Mesendoderm (in vitro differentiated cells): ENCODE measurements at regions not wholly inside any gene's neighbourhood (a gene's known extent, or its start where the extent isn't known, plus 50 kb on each side); places are given as distances from the start of the nearest gene placed in this dataset.

Source experiments
- DNase-seq: peaks from one replicate; pipeline ENCODE4 v3.0.0; 2013
- H2AK5ac ChIP-seq: 2 replicates; pipeline ENCODE4 v1.6.1; 2013; ENCODE audit warnings: low read length, inconsistent platforms
- H2BK120ac ChIP-seq: 2 replicates; pipeline ENCODE4 v1.6.1; 2013; ENCODE audit warnings: low read depth, mild to moderate bottlenecking, low read length, moderate library complexity, mixed read lengths
- H2BK15ac ChIP-seq: replicated peaks from 2 replicates; pipeline ENCODE4 v1.6.1; 2013; ENCODE audit warnings: low read depth, mild to moderate bottlenecking, moderate library complexity
- H2BK5ac ChIP-seq: 2 replicates; pipeline ENCODE4 v1.6.1; 2013; ENCODE audit warnings: low read length, inconsistent platforms
- H3K18ac ChIP-seq: 2 replicates; pipeline ENCODE4 v1.6.1; 2013; ENCODE audit warnings: mild to moderate bottlenecking, low read length, mixed read lengths
- H3K23ac ChIP-seq: one replicate; pipeline ENCODE4 v1.6.1; 2013; ENCODE audit warnings: low read length
- H3K27ac ChIP-seq: 2 replicates; pipeline ENCODE4 v1.5.1; 2013; ENCODE audit warnings: low read depth, mild to moderate bottlenecking, inconsistent platforms, low read length, moderate library complexity
- H3K27me3 ChIP-seq: 2 replicates; pipeline ENCODE4 v1.6.1; 2013; ENCODE audit warnings: low read length, control low read depth, mild to moderate bottlenecking, inconsistent platforms; ENCODE audit not compliant: insufficient read depth, poor library complexity
- H3K36me3 ChIP-seq: 2 replicates; pipeline ENCODE4 v1.6.1; 2013; ENCODE audit warnings: low read length, inconsistent platforms; ENCODE audit not compliant: control insufficient read depth, insufficient read depth
- H3K4ac ChIP-seq: one replicate; pipeline ENCODE4 v1.6.1; 2013; ENCODE audit warnings: low read depth, mild to moderate bottlenecking, low read length, moderate library complexity
- H3K4me1 ChIP-seq: 2 replicates; pipeline ENCODE4 v1.6.1; 2013; ENCODE audit warnings: low read depth, low read length, inconsistent platforms; ENCODE audit not compliant: control insufficient read depth
- H3K4me2 ChIP-seq: 2 replicates; pipeline ENCODE4 v1.6.1; 2013; ENCODE audit warnings: low read length
- H3K4me3 ChIP-seq: 2 replicates; pipeline ENCODE4 v1.5.1; 2013; ENCODE audit warnings: mild to moderate bottlenecking, low read length
- H3K56ac ChIP-seq: one replicate; pipeline ENCODE4 v1.6.1; 2013; ENCODE audit warnings: low read length
- H3K79me1 ChIP-seq: 2 replicates; pipeline ENCODE4 v1.6.1; 2013; ENCODE audit warnings: low read length, inconsistent platforms
- H3K79me2 ChIP-seq: 2 replicates; pipeline ENCODE4 v1.6.1; 2013; ENCODE audit warnings: mild to moderate bottlenecking, low read length; ENCODE audit not compliant: control insufficient read depth, insufficient read depth
- H3K9ac ChIP-seq: 2 replicates; pipeline ENCODE4 v1.6.1; 2013; ENCODE audit warnings: low read length, inconsistent platforms
- H4K5ac ChIP-seq: one replicate; pipeline ENCODE4 v1.6.1; 2013; ENCODE audit warnings: low read length
- H4K8ac ChIP-seq: one replicate; pipeline ENCODE4 v1.6.1; 2013; ENCODE audit warnings: low read depth, mild to moderate bottlenecking, control low read depth, low read length, moderate library complexity
- WGBS: extraction: QIAGEN DNeasy Blood & Tissue Kit; methylation state at CpG from one replicate; pipeline ENCODE4 v1.1.7; 2013; ENCODE audit warnings: low lambda C conversion rate, missing lambda C conversion rate; ENCODE audit not compliant: insufficient coverage; ENCODE audit errors: extremely low coverage; 5-methylcytosine and 5-hydroxymethylcytosine counted together

DNA sequence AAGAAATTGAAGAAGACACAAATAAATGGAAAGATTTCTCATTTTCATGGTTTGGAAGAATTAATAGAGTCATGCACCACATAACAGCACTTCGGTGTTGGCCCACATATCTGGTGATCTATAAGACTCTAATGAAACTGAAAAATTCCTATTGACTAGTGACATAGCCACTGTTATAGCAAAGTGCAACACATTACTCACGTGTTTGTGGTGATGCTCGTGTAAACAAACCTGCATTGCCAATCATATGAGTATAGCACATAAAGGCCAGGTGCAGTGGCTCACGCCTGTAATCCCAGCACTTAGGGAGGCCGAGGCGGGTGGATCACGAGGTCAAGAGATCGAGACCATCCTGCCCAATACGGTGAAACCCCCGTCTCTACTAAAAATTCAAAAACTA, 84.4 kb upstream of the STMND1 start:
- Histone ChIP-seq H4K8ac (no peak overlapping the region), H2BK15ac (no peak overlapping the region), H3K36me3 (no peaks in the 10 kb centered on the region), H3K79me2 (no peaks in the 10 kb centered on the region), H3K4me1 (no peaks in the 10 kb centered on the region), H4K5ac (no peak overlapping the region), H3K4me2 (no peak overlapping the region), H3K79me1 (no peaks in the 10 kb centered on the region), H3K56ac (no peak overlapping the region), H3K4me3 (no peak overlapping the region), H3K9ac (no peak overlapping the region), H2AK5ac (no peak overlapping the region), H2BK120ac (no peak overlapping the region), H3K23ac (no peak overlapping the region), H3K4ac (no peak overlapping the region), H2BK5ac (no peak overlapping the region), H3K27me3 (no peaks in the 10 kb centered on the region), H3K18ac (no peak overlapping the region), H3K27ac (no peak overlapping the region)
- no CpG with 5 or more reads among the region's 10 CpGs for WGBS
- DNase-seq: no peak

DNA sequence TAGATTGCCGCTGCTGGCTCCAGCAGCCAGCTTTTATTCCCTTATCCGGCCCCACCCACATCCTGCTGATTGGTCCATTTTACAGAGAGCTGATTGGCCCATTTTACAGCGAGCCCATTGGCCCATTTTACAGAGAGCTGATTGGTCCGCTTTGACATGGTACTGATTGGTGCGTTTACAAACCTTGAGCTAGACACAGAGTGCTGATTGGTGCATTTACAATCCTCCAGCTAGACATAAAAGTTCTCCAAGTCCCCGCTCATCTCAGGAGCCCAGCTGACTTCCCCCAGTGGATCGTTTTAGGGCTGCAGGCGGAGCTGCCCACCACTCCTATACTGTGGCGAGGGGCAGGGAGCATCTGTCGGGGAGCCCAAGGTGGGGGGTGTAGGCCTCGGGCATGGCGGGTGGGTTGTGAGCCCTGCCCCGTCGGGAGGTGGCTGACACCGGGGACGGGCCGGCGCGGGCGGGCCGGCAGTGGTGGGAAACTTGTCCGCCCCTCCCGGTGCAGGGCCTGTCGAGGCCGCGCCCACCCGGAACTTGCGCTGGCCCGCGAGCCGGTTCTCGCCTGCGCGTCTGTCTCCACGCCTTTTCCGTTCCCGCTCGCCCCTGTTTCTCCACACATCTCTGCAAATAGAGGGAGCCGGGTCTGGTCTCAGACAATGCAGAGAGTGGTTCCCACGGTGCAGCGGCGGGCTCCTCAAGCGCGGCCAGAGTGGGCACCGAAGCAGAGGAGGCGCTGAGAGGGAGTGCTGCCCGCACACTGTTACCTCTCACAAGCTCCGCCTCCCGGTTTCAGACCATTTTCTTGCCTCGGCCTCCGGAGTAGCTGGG, 86.1 kb upstream of the STMND1 start:
- H3K9ac ChIP-seq: no peak overlapping the region
- H3K79me1 ChIP-seq: no peaks in the 10 kb centered on the region
- H3K79me2 ChIP-seq: no peaks in the 10 kb centered on the region
- peak; percentile 2 for DNase-seq
- no peak overlapping the region for H3K56ac ChIP-seq
- H3K18ac ChIP-seq: no peak overlapping the region
- H3K4ac ChIP-seq: no peak overlapping the region
- H3K27me3 ChIP-seq: no peaks in the 10 kb centered on the region
- no CpG with 5 or more reads among the region's 51 CpGs for WGBS
- no peak overlapping the region for H2BK120ac ChIP-seq
- no peak overlapping the region for H4K5ac ChIP-seq
- no peak overlapping the region for H4K8ac ChIP-seq
- no peak overlapping the region for H3K27ac ChIP-seq
- no peaks in the 10 kb centered on the region for H3K36me3 ChIP-seq
- H3K4me1 ChIP-seq: no peaks in the 10 kb centered on the region
- H2AK5ac ChIP-seq: no peak overlapping the region
- no peak overlapping the region for H3K4me2 ChIP-seq
- H2BK5ac ChIP-seq: no peak overlapping the region
- H3K4me3 ChIP-seq: no peak overlapping the region
- H3K23ac ChIP-seq: no peak overlapping the region
- H2BK15ac ChIP-seq: no peak overlapping the region

DNA sequence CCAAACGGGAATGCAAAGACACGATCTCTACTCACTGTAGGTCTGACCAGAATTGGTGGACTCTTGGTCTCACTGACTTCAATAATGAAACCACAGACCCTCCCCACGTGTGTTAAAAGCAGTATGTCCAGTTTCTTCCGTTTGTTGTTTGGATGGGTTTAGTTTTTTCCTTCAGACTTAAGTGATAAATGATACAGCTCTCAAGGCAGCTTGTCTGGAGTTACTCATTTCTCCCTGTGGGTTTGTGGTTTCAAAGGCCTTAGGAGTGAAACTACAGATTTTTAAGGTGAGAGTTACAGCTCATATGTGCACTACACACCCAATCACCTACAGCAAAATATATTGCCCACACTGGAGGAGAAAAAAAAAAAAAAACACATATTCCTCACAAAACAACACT, 86.7 kb upstream of the STMND1 start:
- no peak overlapping the region for H3K4me3 ChIP-seq
- H2BK5ac ChIP-seq: no peak overlapping the region
- no peaks in the 10 kb centered on the region for H3K4me1 ChIP-seq
- no peak overlapping the region for H2BK120ac ChIP-seq
- no peak overlapping the region for H3K23ac ChIP-seq
- no CpG with 5 or more reads among the region's 4 CpGs for WGBS
- H4K5ac ChIP-seq: no peak overlapping the region
- H3K27me3 ChIP-seq: no peaks in the 10 kb centered on the region
- no peak overlapping the region for H3K18ac ChIP-seq
- no peak overlapping the region for H2AK5ac ChIP-seq
- H3K36me3 ChIP-seq: no peaks in the 10 kb centered on the region
- no peak overlapping the region for H3K4me2 ChIP-seq
- no peak overlapping the region for H4K8ac ChIP-seq
- no peak overlapping the region for H2BK15ac ChIP-seq
- DNase-seq: no peak
- H3K27ac ChIP-seq: no peak overlapping the region
- no peaks in the 10 kb centered on the region for H3K79me1 ChIP-seq
- H3K9ac ChIP-seq: no peak overlapping the region
- no peak overlapping the region for H3K56ac ChIP-seq
- H3K79me2 ChIP-seq: no peaks in the 10 kb centered on the region
- no peak overlapping the region for H3K4ac ChIP-seq

DNA sequence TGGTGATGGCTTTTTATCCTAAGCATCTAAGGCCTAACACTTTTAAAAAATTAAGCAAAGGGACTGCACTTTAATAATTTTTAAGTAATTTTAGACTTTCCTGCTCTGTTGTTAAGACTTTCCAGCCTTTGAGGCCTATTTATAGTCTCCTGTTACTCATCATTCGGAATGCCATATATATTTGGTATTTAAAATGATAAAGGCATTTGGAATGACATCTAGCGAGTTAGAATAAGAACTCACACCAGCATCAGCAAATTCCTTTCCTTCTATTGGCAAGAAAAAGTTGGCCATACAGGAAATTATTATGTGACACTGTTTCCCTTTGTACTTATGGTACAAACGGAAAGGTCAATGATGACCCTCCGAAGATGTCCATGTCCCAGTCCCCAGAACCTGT, 88.1 kb upstream of the STMND1 start:
- no peaks in the 10 kb centered on the region for H3K27me3 ChIP-seq
- no peaks in the 10 kb centered on the region for H3K79me1 ChIP-seq
- no peak overlapping the region for H2BK5ac ChIP-seq
- H2BK120ac ChIP-seq: no peak overlapping the region
- no peak overlapping the region for H2BK15ac ChIP-seq
- H3K56ac ChIP-seq: no peak overlapping the region
- no peaks in the 10 kb centered on the region for H3K36me3 ChIP-seq
- H2AK5ac ChIP-seq: no peak overlapping the region
- H3K9ac ChIP-seq: no peak overlapping the region
- H3K4me3 ChIP-seq: no peak overlapping the region
- H3K4ac ChIP-seq: no peak overlapping the region
- no peaks in the 10 kb centered on the region for H3K4me1 ChIP-seq
- DNase-seq: no peak
- H3K27ac ChIP-seq: no peak overlapping the region
- H3K23ac ChIP-seq: no peak overlapping the region
- no peak overlapping the region for H3K4me2 ChIP-seq
- H4K5ac ChIP-seq: no peak overlapping the region
- no peak overlapping the region for H4K8ac ChIP-seq
- H3K18ac ChIP-seq: no peak overlapping the region
- WGBS: no CpG with 5 or more reads among the region's 4 CpGs
- H3K79me2 ChIP-seq: no peaks in the 10 kb centered on the region

DNA sequence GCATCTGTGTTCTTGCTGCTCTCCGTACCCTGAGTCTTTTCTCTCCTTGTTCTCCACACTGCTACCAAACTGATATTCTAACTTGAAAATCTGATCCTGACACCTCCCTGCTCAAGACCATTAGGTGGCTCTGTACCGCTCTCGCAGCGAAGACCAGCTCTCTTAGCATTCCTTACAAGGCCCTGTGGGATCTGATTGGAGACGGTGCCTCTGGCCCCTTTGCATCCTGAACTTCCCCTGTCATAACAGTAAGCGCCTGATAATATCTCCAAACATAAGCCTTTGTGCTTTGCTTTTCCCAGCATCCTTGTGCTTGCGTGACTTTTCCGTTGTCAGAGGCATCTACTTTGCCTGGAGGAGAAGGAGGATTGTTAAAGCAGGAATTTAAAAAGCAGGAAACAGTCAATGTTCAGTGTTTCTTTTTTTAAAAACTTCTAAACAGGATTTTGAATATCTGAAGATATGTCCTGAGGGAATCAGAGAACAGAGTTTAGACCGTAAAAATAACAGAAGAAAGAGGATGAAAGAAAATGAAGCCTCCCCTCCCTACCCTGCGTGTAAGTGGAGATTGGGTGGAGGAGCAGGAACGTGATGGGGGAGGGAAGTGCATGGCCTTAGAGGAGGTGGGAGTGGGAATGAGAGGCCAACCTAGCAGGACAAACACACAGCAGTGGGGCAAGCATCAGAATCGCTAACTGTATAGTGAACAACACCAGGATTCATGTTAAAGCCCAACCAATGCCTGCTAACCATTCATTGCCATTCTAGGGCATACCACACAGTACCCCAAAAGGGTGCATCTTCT, 89.2 kb upstream of the STMND1 start:
- Histone ChIP-seq H3K36me3 (no peaks in the 10 kb centered on the region), H3K79me1 (no peaks in the 10 kb centered on the region), H3K27me3 (no peaks in the 10 kb centered on the region), H2BK120ac (no peak overlapping the region), H2BK15ac (no peak overlapping the region), H3K4me3 (no peak overlapping the region), H4K8ac (no peak overlapping the region), H2BK5ac (no peak overlapping the region), H3K4me1 (no peaks in the 10 kb centered on the region), H3K56ac (no peak overlapping the region), H4K5ac (no peak overlapping the region), H3K4me2 (no peak overlapping the region), H3K9ac (no peak overlapping the region), H3K18ac (no peak overlapping the region), H3K4ac (no peak overlapping the region), H2AK5ac (no peak overlapping the region), H3K27ac (no peak overlapping the region), H3K79me2 (no peaks in the 10 kb centered on the region), H3K23ac (no peak overlapping the region)
- DNase-seq: peak; percentile 90
- WGBS: no CpG with 5 or more reads among the region's 12 CpGs
